Stomach smooth muscle (tissue), 2 donors: ENCODE measurements at regions not wholly inside any gene's neighbourhood (a gene's known extent, or its start where the extent isn't known, plus 50 kb on each side); places are given as distances from the start of the nearest gene placed in this dataset.

Experiments used
- H3K27ac ChIP-seq: one replicate; pipeline ENCODE4 v1.7.0; 2013; ENCODE audit warnings: mild to moderate bottlenecking, low read length, inconsistent platforms
- H3K27me3 ChIP-seq, 2 donors: one replicate each; pipeline ENCODE4 v1.7.0; 2013; ENCODE audit warnings: low read length in 2 of 2; ENCODE audit not compliant: insufficient read depth in 2 of 2, control insufficient read depth in 1 of 2
- H3K36me3 ChIP-seq, 2 donors: one replicate each; pipeline ENCODE4 v1.7.0; 2013; ENCODE audit warnings: low read length in 2 of 2; ENCODE audit not compliant: control insufficient read depth in 2 of 2, insufficient read depth in 2 of 2
- H3K4me1 ChIP-seq: one replicate; pipeline ENCODE4 v1.7.0; 2013; ENCODE audit warnings: low read length; ENCODE audit not compliant: control insufficient read depth, insufficient read depth
- H3K4me3 ChIP-seq, 2 donors: one replicate each; pipeline ENCODE4 v1.7.0; 2013; ENCODE audit warnings: low read length in 2 of 2
- H3K9ac ChIP-seq, 2 donors: one replicate each; pipeline ENCODE4 v1.7.0; 2013; ENCODE audit warnings: low read length in 2 of 2, mild to moderate bottlenecking in 1 of 2
- H3K9me3 ChIP-seq, 2 donors: one replicate each; pipeline ENCODE4 v1.7.0; 2013; ENCODE audit warnings: low read length in 2 of 2; ENCODE audit not compliant: control insufficient read depth in 2 of 2
- donor health status: healthy.
- donor health status: Pancreatic carcinoma.

GRCh38 chr12:17695495-17695894 lies 394.5 kb downstream of the RERGL start:
- Histone ChIP-seq H3K9ac (no peak overlapping the region), H3K27me3 (no peaks in the 10 kb centered on the region), H3K4me1 (no peaks in the 10 kb centered on the region), H3K36me3 (no peaks in the 10 kb centered on the region), H3K9me3 (no peaks in the 10 kb centered on the region), H3K27ac (no peak overlapping the region), H3K4me3 (no peak overlapping the region)

- Histone ChIP-seq H3K36me3 (no peaks in the 10 kb centered on the region), H3K9ac (no peak overlapping the region), H3K27ac (no peak overlapping the region), H3K4me3 (no peak overlapping the region), H3K27me3 (no peaks in the 10 kb centered on the region), H3K4me1 (no peaks in the 10 kb centered on the region), H3K9me3 (peaks cover 0 to 3% of the 10 kb centered on the region in 2 donors)
Measured at GRCh38 chr12:17691369-17691768, 398.6 kb downstream of the RERGL start.

GRCh38 chr12:17680220-17680619 lies 409.8 kb downstream of the RERGL start:
- Histone ChIP-seq H3K36me3 (no peaks in the 10 kb centered on the region), H3K27ac (no peak overlapping the region), H3K27me3 (no peaks in the 10 kb centered on the region), H3K9ac (no peak overlapping the region), H3K9me3 (no peaks in the 10 kb centered on the region), H3K4me1 (no peaks in the 10 kb centered on the region), H3K4me3 (no peak overlapping the region)

- no peak overlapping the region for H3K4me3 ChIP-seq
- no peaks in the 10 kb centered on the region for H3K27me3 ChIP-seq
- no peaks in the 10 kb centered on the region for H3K36me3 ChIP-seq
- no peaks in the 10 kb centered on the region for H3K9me3 ChIP-seq
- no peak overlapping the region for H3K9ac ChIP-seq
- no peak overlapping the region for H3K27ac ChIP-seq
- no peaks in the 10 kb centered on the region for H3K4me1 ChIP-seq
Measured at GRCh38 chr12:17666641-17667324, 423.2 kb downstream of the RERGL start.

- Histone ChIP-seq H3K4me3 (no peak overlapping the region), H3K4me1 (no peaks in the 10 kb centered on the region), H3K27me3 (no peaks in the 10 kb centered on the region), H3K9ac (no peak overlapping the region), H3K9me3 (no peaks in the 10 kb centered on the region), H3K36me3 (no peaks in the 10 kb centered on the region), H3K27ac (no peak overlapping the region)
Measured at GRCh38 chr12:17665839-17666238, 424.2 kb downstream of the RERGL start.

GRCh38 chr12:17661250-17661649 lies 428.7 kb downstream of the RERGL start:
- no peaks in the 10 kb centered on the region for H3K4me1 ChIP-seq
- H3K27me3 ChIP-seq, result no peaks in the 10 kb centered on the region
- no peak overlapping the region for H3K27ac ChIP-seq
- H3K4me3 ChIP-seq, result no peak overlapping the region
- no peaks in the 10 kb centered on the region for H3K9me3 ChIP-seq
- no peak overlapping the region for H3K9ac ChIP-seq
- H3K36me3 ChIP-seq, result no peaks in the 10 kb centered on the region

- H3K36me3 ChIP-seq, result no peaks in the 10 kb centered on the region
- no peaks in the 10 kb centered on the region for H3K4me1 ChIP-seq
- no peak overlapping the region for H3K9ac ChIP-seq
- H3K4me3 ChIP-seq, result no peak overlapping the region
- no peaks in the 10 kb centered on the region for H3K27me3 ChIP-seq
- H3K27ac ChIP-seq, result no peak overlapping the region
- H3K9me3 ChIP-seq, result no peaks in the 10 kb centered on the region
Measured at GRCh38 chr12:17652436-17652835, 437.6 kb downstream of the RERGL start.

GRCh38 chr12:17642340-17642650 lies 447.7 kb downstream of the RERGL start:
- Histone ChIP-seq H3K27ac (no peak overlapping the region), H3K27me3 (no peaks in the 10 kb centered on the region), H3K4me1 (no peaks in the 10 kb centered on the region), H3K9ac (no peak overlapping the region), H3K4me3 (peak overlapping the region in 1 of 2 donors; percentile 64), H3K9me3 (no peaks in the 10 kb centered on the region), H3K36me3 (no peaks in the 10 kb centered on the region)

- no peaks in the 10 kb centered on the region for H3K9me3 ChIP-seq
- H3K4me3 ChIP-seq, result no peak overlapping the region
- no peak overlapping the region for H3K27ac ChIP-seq
- no peaks in the 10 kb centered on the region for H3K36me3 ChIP-seq
- H3K27me3 ChIP-seq, result no peaks in the 10 kb centered on the region
- H3K4me1 ChIP-seq, result no peaks in the 10 kb centered on the region
- H3K9ac ChIP-seq, result no peak overlapping the region
Measured at GRCh38 chr12:17640615-17641014, 449.4 kb downstream of the RERGL start.

GRCh38 chr12:17618831-17619230 lies 471.2 kb downstream of the RERGL start:
- Histone ChIP-seq H3K4me1 (no peaks in the 10 kb centered on the region), H3K9ac (no peak overlapping the region), H3K4me3 (no peak overlapping the region), H3K36me3 (no peaks in the 10 kb centered on the region), H3K27me3 (no peaks in the 10 kb centered on the region), H3K27ac (no peak overlapping the region), H3K9me3 (no peaks in the 10 kb centered on the region)

- H3K9me3 ChIP-seq, result no peaks in the 10 kb centered on the region
- H3K27me3 ChIP-seq, result no peaks in the 10 kb centered on the region
- H3K4me3 ChIP-seq, result no peak overlapping the region
- no peaks in the 10 kb centered on the region for H3K4me1 ChIP-seq
- H3K36me3 ChIP-seq, result no peaks in the 10 kb centered on the region
- no peak overlapping the region for H3K27ac ChIP-seq
- no peak overlapping the region for H3K9ac ChIP-seq
Measured at GRCh38 chr12:17609701-17610100, 480.3 kb downstream of the RERGL start.
